ENCODE measurements at regions not wholly inside any gene's neighbourhood (a gene's known extent, or its start where the extent isn't known, plus 50 kb on each side); places are given as distances from the start of the nearest gene placed in this dataset.
A peak's percentile ranks its signal among the peaks of the same experiment; 100 is the strongest.

DNA sequence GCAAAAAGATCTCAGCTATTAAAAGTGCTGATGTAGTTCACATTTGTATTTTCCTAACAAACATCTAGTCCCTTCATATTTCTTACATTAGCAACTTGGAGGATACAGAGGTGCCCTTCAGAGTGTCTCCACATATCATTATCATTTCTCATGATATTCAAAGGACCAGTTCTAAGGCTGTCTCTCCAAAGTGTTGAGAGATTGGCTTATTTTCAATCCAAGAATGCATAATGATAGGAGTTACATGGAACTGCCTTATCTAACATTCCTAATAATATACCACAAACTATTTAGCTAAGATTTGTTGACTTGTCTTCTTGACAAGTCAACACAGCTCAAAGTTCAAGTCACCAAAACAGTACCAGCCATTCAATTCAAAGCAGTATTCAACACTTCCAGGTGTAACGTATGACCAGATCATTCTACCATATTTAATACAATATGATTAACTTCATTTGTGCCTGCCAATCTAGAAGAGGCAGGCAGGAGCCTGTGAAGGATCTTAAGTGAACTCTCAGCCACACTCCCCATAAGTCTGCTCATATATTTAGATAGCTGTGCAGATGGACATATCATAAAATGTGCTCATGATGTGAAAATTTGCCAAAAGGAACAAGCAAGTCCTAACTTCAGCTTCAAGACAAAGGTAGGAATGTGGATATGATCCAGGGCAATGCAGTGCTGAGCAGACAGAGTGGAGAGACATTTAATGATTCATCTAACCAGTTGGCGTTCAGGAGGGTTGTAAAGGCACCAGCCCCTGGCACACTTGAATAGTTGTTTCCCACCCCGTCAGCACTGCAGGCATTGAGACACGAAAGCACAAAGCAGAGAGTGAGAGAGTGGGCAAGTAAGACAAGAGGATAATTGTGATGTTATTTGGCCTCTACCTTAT is 108.3 kb downstream of the MTERF1 start:
- Histone ChIP-seq H3K36me3 (no peaks in the 10 kb centered on the region), H3K9me3 (ENCODE audit: low read depth) (no peaks in the 10 kb centered on the region), H3K4me1 (ENCODE audit: low read depth) (peaks cover 9% of the 10 kb centered on the region), H3K27ac (no peak overlapping the region), H3K27me3 (no peaks in the 10 kb centered on the region), H3K4me3 (no peak overlapping the region)
- TF ChIP-seq CTCF (IDR thresholded peaks at IDR 0.05; ENCODE audit: low read depth, low read length), result no peak
- peak in 1 of 2 donors; percentile 51 for DNase-seq (ENCODE audit: low read depth in 1 of 2, low spot score in 1 of 2)

GRCh38 chr7:91776171-91776570 is 104.3 kb downstream of the MTERF1 start:
- no peaks in the 10 kb centered on the region for H3K36me3 ChIP-seq
- TF ChIP-seq CTCF (IDR thresholded peaks at IDR 0.05; ENCODE audit: low read depth, low read length), result no peak
- peaks cover 9% of the 10 kb centered on the region for H3K4me1 ChIP-seq (ENCODE audit: low read depth)
- peak in 1 of 2 donors; percentile 51 for DNase-seq (ENCODE audit: low read depth in 1 of 2, low spot score in 1 of 2)
- H3K9me3 ChIP-seq (ENCODE audit: low read depth), result no peaks in the 10 kb centered on the region
- no peak overlapping the region for H3K27ac ChIP-seq
- no peak overlapping the region for H3K4me3 ChIP-seq
- H3K27me3 ChIP-seq, result no peaks in the 10 kb centered on the region

DNA sequence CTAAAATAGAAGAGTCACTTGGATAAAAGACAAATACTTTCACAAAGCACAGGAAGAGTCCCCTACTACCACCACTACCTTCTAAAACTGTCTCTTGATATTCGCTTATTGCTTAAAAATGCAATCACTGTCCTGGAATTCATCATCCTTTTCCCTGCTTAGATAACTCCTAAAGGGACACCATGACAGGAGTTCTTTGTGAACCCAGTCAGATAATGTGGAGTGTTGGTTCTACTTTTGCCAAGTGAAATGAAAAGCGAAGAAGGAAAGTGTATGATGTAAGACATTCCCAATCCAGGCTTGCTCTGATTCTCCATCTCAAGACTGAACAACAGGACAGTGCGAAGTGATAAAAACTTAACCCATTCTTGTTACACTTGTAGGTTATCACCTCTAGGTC is 103.0 kb downstream of the MTERF1 start:
- H3K27ac ChIP-seq, result no peak overlapping the region
- no peaks in the 10 kb centered on the region for H3K36me3 ChIP-seq
- no peaks in the 10 kb centered on the region for H3K9me3 ChIP-seq (ENCODE audit: low read depth)
- H3K4me1 ChIP-seq (ENCODE audit: low read depth), result peaks cover under 1% of the 10 kb centered on the region
- DNase-seq (ENCODE audit: low read depth in 1 of 2, low spot score in 1 of 2), result no peak
- no peaks in the 10 kb centered on the region for H3K27me3 ChIP-seq
- no peak for TF ChIP-seq CTCF (IDR thresholded peaks at IDR 0.05; ENCODE audit: low read depth, low read length)
- no peak overlapping the region for H3K4me3 ChIP-seq

DNA sequence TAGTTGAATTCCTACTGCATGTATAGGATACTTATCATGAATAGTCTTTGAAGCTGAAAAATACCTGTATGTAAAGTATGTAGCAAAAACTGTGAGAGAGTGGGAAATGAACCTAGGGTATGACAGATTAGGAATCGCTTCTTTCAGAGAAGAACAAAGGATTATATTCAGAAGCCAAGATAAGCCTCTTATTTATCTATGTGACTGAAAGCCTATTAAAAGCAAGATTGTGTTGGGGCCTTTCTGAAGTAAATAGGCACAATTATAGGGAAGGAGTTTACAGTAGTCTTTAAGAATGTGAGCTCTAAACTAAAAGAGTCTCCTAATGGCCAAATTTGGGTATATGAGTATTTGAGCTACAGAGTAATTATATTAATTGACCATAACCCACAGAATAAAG is 102.1 kb downstream of the MTERF1 start:
- no peaks in the 10 kb centered on the region for H3K27me3 ChIP-seq
- no peak overlapping the region for H3K27ac ChIP-seq
- H3K4me3 ChIP-seq, result no peak overlapping the region
- no peak for DNase-seq (ENCODE audit: low read depth in 1 of 2, low spot score in 1 of 2)
- H3K9me3 ChIP-seq (ENCODE audit: low read depth), result no peaks in the 10 kb centered on the region
- TF ChIP-seq CTCF (IDR thresholded peaks at IDR 0.05; ENCODE audit: low read depth, low read length), result no peak
- H3K4me1 ChIP-seq (ENCODE audit: low read depth), result no peaks in the 10 kb centered on the region
- H3K36me3 ChIP-seq, result no peaks in the 10 kb centered on the region

DNA sequence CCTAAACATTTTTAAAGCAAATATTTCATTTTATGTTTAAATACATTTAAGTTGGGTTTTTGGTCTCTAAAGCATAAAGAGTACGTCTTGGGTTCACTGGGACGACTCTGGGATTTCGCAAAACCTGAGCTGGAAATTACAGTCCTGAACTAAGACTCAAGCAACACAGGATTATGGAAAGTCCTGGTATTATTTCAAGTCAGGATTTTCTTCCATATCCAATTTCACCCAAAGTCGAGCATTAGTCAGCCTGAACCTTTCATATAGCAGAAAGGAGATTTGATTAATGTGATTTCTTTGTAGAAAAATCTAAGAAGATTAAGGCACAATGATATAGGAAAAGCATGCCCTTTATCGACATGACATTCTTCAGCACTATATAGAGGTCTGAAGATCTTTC is 100.0 kb downstream of the MTERF1 start:
- no peaks in the 10 kb centered on the region for H3K36me3 ChIP-seq
- H3K4me3 ChIP-seq, result no peak overlapping the region
- peaks cover 7% of the 10 kb centered on the region for H3K4me1 ChIP-seq (ENCODE audit: low read depth)
- H3K9me3 ChIP-seq (ENCODE audit: low read depth), result no peaks in the 10 kb centered on the region
- no peak for DNase-seq (ENCODE audit: low read depth in 1 of 2, low spot score in 1 of 2)
- TF ChIP-seq CTCF (IDR thresholded peaks at IDR 0.05; ENCODE audit: low read depth, low read length), result no peak
- H3K27ac ChIP-seq, result no peak overlapping the region
- no peaks in the 10 kb centered on the region for H3K27me3 ChIP-seq
